Activated naive CD8-positive, alpha-beta T cell (primary cell): ENCODE measurements at regions not wholly inside any gene's neighbourhood (a gene's known extent, or its start where the extent isn't known, plus 50 kb on each side); places are given as distances from the start of the nearest gene placed in this dataset.

Source experiments
- H3K27ac Mint-ChIP-seq: one replicate; pipeline ENCODE4 v1.8.0; 2021; ENCODE audit warnings: mixed read lengths
- H3K27me3 Mint-ChIP-seq: one replicate; pipeline ENCODE4 v1.8.0; 2021; ENCODE audit warnings: mixed read lengths
- H3K36me3 Mint-ChIP-seq: one replicate; pipeline ENCODE4 v1.8.0; 2021; ENCODE audit warnings: mixed read lengths
- H3K4me1 Mint-ChIP-seq: one replicate; pipeline ENCODE4 v1.8.0; 2021; ENCODE audit warnings: low read depth, mixed read lengths
- H3K4me3 Mint-ChIP-seq: one replicate; pipeline ENCODE4 v1.8.0; 2021; ENCODE audit warnings: mild to moderate bottlenecking, mixed read lengths
- H3K9me3 Mint-ChIP-seq: one replicate; pipeline ENCODE4 v1.8.0; 2021; ENCODE audit warnings: low read depth, mixed read lengths

DNA sequence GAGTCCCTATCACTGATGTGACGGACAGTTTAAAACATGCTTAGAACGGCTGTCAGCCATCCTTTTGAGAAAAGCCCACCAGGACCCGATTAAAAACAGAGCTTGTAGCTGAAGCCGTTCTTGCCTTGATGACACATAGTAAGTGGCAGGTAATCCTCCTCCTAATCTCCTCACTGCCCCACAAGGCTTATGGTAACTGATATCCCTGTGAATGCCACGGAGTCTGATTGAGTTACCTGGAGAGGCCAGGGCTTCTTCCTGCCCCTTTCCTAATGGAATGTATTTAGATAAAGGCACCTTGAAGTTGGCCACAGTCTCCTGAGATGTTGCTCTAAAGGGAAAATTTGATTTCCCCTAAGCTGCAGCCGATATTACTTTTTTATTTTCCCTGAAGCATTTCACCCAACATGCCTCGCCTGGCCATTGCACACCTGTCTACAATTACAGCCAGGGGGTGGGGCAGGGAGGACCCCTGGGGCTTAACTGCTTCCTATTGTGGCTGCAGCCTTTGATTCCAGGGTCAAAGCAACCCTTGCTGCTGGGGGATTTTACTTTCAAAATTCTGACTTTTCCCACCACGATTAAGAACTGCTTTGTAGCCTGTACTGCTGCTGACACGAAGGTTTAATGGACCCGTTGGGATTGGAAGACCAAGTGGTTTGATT lies 169.0 kb upstream of the GPR26 start:
- Mint-ChIP-seq H3K4me3 (no peak overlapping the region), H3K36me3 (no peaks in the 10 kb centered on the region), H3K27ac (no peak overlapping the region), H3K9me3 (no peaks in the 10 kb centered on the region), H3K4me1 (no peaks in the 10 kb centered on the region), H3K27me3 (peaks cover 4% of the 10 kb centered on the region)

GRCh38 chr10:123500110-123500509 lies 166.0 kb upstream of the GPR26 start:
- H3K27me3 Mint-ChIP-seq, result peaks cover 3% of the 10 kb centered on the region
- no peaks in the 10 kb centered on the region for H3K36me3 Mint-ChIP-seq
- H3K4me1 Mint-ChIP-seq, result no peaks in the 10 kb centered on the region
- no peak overlapping the region for H3K27ac Mint-ChIP-seq
- no peak overlapping the region for H3K4me3 Mint-ChIP-seq
- H3K9me3 Mint-ChIP-seq, result no peaks in the 10 kb centered on the region

GRCh38 chr10:123501148-123501547 lies 165.0 kb upstream of the GPR26 start:
- Mint-ChIP-seq H3K27me3 (no peaks in the 10 kb centered on the region), H3K36me3 (no peaks in the 10 kb centered on the region), H3K27ac (no peak overlapping the region), H3K9me3 (no peaks in the 10 kb centered on the region), H3K4me3 (no peak overlapping the region), H3K4me1 (no peaks in the 10 kb centered on the region)

- Mint-ChIP-seq H3K9me3 (no peaks in the 10 kb centered on the region), H3K4me1 (no peaks in the 10 kb centered on the region), H3K27ac (no peak overlapping the region), H3K4me3 (no peak overlapping the region), H3K36me3 (no peaks in the 10 kb centered on the region), H3K27me3 (no peaks in the 10 kb centered on the region)
Observed at GRCh38 chr10:123502983-123503382, 163.2 kb upstream of the GPR26 start.

GRCh38 chr10:123506455-123506854 lies 159.7 kb upstream of the GPR26 start:
- no peaks in the 10 kb centered on the region for H3K36me3 Mint-ChIP-seq
- no peaks in the 10 kb centered on the region for H3K4me1 Mint-ChIP-seq
- H3K4me3 Mint-ChIP-seq, result no peak overlapping the region
- no peak overlapping the region for H3K27ac Mint-ChIP-seq
- H3K9me3 Mint-ChIP-seq, result no peaks in the 10 kb centered on the region
- no peaks in the 10 kb centered on the region for H3K27me3 Mint-ChIP-seq

GRCh38 chr10:123507298-123507697 lies 158.9 kb upstream of the GPR26 start:
- H3K9me3 Mint-ChIP-seq, result no peaks in the 10 kb centered on the region

GRCh38 chr10:123509338-123509737 lies 156.8 kb upstream of the GPR26 start:
- Mint-ChIP-seq H3K27ac (no peak overlapping the region), H3K4me1 (no peaks in the 10 kb centered on the region), H3K27me3 (no peaks in the 10 kb centered on the region), H3K36me3 (no peaks in the 10 kb centered on the region), H3K9me3 (no peaks in the 10 kb centered on the region), H3K4me3 (no peak overlapping the region)

More at GRCh38 chr10:123507298-123507697, 158.9 kb upstream of the GPR26 start:
- H3K27ac Mint-ChIP-seq, result no peak overlapping the region
- H3K27me3 Mint-ChIP-seq, result no peaks in the 10 kb centered on the region
- H3K4me1 Mint-ChIP-seq, result no peaks in the 10 kb centered on the region
- H3K36me3 Mint-ChIP-seq, result no peaks in the 10 kb centered on the region
- no peak overlapping the region for H3K4me3 Mint-ChIP-seq

DNA sequence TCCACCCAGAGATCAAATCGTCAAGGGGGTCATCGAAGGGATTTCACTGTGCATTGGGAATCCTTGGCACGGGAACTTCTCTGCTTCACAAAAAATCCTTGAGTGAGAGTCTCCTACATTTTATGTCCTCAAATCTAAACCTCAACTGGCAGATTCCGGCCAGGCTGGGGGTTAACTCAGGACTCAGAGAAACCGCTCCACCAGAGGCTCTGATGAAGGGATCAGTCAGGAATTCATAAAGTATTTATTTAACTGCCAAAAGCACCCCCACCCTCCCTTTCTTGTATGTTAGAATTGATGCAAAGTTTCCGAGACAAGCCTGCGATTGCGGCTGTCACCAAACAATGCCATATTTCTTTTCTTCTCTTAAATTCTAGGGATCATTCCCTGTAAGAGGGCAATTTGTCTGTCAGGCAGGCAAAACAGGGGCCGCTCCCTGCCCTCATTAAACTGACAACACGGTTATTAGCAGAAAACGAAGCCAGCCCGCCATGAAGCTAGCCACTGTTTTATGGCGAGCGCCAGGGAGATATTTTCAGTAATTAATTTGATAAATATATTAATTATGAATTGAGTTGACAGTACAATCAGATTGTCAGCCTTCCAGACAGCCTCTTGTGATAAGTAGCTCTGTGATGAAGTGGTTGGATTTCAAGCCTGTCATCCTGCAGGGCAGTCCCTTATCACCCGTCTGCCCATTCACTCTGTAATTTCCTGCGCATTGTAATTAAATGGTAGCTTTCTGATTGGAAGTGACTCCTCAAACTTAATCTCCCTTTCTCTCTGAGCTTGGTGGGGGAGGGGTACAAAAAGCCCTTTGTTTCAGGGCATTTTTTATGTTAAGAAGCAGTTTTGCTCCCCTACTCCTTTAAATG lies 153.0 kb upstream of the GPR26 start:
- H3K4me3 Mint-ChIP-seq, result no peak overlapping the region
- no peaks in the 10 kb centered on the region for H3K9me3 Mint-ChIP-seq
- no peaks in the 10 kb centered on the region for H3K4me1 Mint-ChIP-seq
- H3K27ac Mint-ChIP-seq, result no peak overlapping the region
- H3K36me3 Mint-ChIP-seq, result no peaks in the 10 kb centered on the region
- no peaks in the 10 kb centered on the region for H3K27me3 Mint-ChIP-seq

- H3K36me3 Mint-ChIP-seq, result no peaks in the 10 kb centered on the region
- no peaks in the 10 kb centered on the region for H3K4me1 Mint-ChIP-seq
- no peak overlapping the region for H3K4me3 Mint-ChIP-seq
- H3K27me3 Mint-ChIP-seq, result no peaks in the 10 kb centered on the region
- H3K9me3 Mint-ChIP-seq, result no peaks in the 10 kb centered on the region
- no peak overlapping the region for H3K27ac Mint-ChIP-seq
Observed at GRCh38 chr10:123513870-123514269, 152.3 kb upstream of the GPR26 start.

DNA sequence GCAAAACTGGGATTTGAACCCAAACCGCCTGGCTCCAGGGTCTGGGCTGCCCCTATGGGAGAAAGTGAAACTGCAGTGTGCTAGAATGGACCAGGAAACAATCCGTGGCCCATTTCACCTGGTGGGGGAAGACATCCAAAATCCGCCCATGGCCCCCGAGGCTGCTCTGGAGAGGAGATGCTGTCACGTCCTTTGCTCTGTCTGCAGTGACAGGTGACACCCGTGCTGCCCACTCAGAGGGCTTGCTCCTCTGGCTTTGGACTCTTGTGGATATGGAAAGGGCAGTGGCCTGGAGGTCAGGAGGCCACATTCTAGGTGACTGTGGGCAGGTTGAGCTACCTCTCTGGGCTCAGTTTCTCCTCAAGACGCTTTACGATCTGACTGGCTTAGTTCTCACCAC lies 151.2 kb upstream of the GPR26 start:
- Mint-ChIP-seq H3K36me3 (no peaks in the 10 kb centered on the region), H3K27ac (no peak overlapping the region), H3K4me1 (no peaks in the 10 kb centered on the region), H3K9me3 (no peaks in the 10 kb centered on the region), H3K4me3 (no peak overlapping the region), H3K27me3 (peaks cover 1% of the 10 kb centered on the region)

DNA sequence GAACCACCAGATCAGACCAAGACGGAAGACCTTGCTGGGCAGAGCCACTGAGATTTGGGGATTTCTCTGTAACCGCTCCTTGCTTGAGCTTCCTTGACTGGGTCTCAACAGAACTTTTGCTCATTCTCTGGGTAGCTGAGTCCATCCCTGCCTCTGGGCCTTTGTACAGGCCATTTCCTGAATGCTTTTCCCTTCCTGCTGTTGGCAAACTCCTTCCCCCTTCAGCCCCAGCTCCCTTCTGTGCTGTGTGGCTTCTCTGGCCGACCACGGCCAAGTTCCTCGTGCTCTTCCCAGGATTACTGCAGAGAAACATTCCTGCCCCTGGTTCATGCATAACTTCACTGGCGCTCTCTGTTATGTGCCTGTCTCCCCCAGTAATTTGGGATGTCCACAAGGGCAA lies 150.5 kb upstream of the GPR26 start:
- Mint-ChIP-seq H3K4me3 (no peak overlapping the region), H3K36me3 (no peaks in the 10 kb centered on the region), H3K9me3 (no peaks in the 10 kb centered on the region)

DNA sequence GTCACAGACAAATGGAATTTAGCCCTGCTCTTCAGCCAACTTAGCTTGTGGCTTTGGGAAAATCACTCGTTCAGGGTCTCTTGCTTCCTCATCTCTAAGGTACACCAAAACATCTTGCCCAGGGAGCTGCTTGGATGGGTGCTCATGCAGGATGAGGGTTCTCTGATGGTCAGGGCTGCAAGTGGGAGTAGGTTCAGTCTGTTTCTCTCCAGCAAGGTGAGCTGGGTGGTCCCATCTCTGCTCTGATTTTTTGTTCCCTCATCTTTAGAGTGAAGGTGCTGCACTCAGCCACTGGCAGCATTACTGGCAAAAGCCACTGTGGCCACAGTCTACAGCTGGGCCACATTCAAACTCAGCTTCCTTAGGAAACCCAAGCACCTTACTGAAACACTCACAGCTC lies 149.9 kb upstream of the GPR26 start:
- no peaks in the 10 kb centered on the region for H3K36me3 Mint-ChIP-seq
- no peak overlapping the region for H3K4me3 Mint-ChIP-seq
- no peak overlapping the region for H3K27ac Mint-ChIP-seq

More for the DNA sequence above, 150.5 kb upstream of the GPR26 start:
- Mint-ChIP-seq H3K27me3 (peaks cover 1% of the 10 kb centered on the region), H3K27ac (no peak overlapping the region), H3K4me1 (no peaks in the 10 kb centered on the region)

DNA sequence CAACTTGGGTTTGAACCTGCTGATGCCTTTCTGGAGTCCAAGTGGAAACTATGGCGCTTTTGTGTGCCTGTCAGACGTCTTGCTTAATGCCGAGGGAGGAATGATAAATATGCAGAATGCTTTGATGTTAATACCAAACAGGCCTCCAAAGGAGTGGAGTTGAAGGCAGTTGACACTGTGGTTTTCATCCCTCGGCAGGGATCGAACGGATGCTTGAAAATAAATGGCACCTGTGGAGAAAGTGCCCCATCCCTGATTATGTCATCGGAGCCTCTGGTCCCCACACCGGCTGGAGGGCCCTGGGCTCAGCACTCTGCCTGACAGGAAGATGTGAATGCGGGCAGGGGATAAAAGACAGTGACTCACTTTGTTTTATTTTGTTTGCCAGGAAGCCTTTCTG lies 148.7 kb upstream of the GPR26 start:
- Mint-ChIP-seq H3K27ac (no peak overlapping the region), H3K36me3 (no peaks in the 10 kb centered on the region), H3K4me1 (no peaks in the 10 kb centered on the region), H3K4me3 (no peak overlapping the region), H3K27me3 (peaks cover 3% of the 10 kb centered on the region), H3K9me3 (no peaks in the 10 kb centered on the region)

More for the DNA sequence above, 149.9 kb upstream of the GPR26 start:
- H3K4me1 Mint-ChIP-seq, result no peaks in the 10 kb centered on the region
- no peaks in the 10 kb centered on the region for H3K9me3 Mint-ChIP-seq
- peaks cover 1% of the 10 kb centered on the region for H3K27me3 Mint-ChIP-seq

DNA sequence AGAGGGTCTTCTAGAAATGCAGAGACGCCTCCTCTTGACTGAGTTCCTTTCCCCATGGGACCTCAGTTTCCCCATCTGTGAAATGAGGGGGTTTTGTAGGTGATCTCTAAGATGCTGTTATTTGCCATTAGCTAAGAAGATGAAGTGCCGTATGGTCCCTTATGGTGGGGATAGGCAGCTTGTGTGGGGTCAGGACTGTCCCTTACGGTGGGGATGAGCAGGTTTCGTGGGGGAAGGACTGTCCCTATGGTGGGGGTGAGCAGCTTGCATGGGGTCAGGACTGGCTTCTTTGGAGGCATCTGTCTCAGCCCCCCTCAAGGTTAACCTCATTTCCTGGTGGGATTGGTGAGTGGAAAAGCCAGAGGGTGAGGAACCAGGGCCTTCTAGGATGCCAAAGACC lies 148.3 kb upstream of the GPR26 start:
- H3K27me3 Mint-ChIP-seq, result peaks cover 3% of the 10 kb centered on the region
- H3K36me3 Mint-ChIP-seq, result no peaks in the 10 kb centered on the region
- H3K27ac Mint-ChIP-seq, result no peak overlapping the region
- H3K9me3 Mint-ChIP-seq, result no peaks in the 10 kb centered on the region
- H3K4me1 Mint-ChIP-seq, result no peaks in the 10 kb centered on the region
- H3K4me3 Mint-ChIP-seq, result no peak overlapping the region

DNA sequence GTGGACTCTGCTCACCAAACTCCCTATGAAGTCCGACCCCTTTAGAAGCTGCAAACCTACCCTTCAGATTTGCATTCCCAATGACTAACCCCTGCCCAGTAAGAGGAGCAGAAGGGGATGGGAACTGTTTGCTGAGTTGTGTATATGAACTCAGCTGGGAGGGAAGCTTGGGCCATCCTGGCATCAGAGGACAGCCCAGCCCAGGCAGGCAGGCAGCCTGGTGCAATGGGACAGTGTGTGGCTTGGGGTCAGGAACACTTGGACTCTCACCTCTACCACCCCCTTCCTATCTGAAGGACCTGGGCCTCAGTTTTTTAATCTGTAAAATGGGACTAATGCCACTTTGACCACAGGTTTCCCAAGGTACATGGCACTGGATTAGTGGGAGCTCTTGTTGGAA lies 147.4 kb upstream of the GPR26 start:
- peaks cover 4% of the 10 kb centered on the region for H3K27me3 Mint-ChIP-seq

More for the DNA sequence above, 147.4 kb upstream of the GPR26 start:
- H3K27ac Mint-ChIP-seq, result no peak overlapping the region
- no peaks in the 10 kb centered on the region for H3K4me1 Mint-ChIP-seq
- H3K36me3 Mint-ChIP-seq, result no peaks in the 10 kb centered on the region
- H3K9me3 Mint-ChIP-seq, result no peaks in the 10 kb centered on the region
- H3K4me3 Mint-ChIP-seq, result no peak overlapping the region
